ENCODE measurements at regions not wholly inside any gene's neighbourhood (a gene's known extent, or its start where the extent isn't known, plus 50 kb on each side); places are given as distances from the start of the nearest gene placed in this dataset.

DNA sequence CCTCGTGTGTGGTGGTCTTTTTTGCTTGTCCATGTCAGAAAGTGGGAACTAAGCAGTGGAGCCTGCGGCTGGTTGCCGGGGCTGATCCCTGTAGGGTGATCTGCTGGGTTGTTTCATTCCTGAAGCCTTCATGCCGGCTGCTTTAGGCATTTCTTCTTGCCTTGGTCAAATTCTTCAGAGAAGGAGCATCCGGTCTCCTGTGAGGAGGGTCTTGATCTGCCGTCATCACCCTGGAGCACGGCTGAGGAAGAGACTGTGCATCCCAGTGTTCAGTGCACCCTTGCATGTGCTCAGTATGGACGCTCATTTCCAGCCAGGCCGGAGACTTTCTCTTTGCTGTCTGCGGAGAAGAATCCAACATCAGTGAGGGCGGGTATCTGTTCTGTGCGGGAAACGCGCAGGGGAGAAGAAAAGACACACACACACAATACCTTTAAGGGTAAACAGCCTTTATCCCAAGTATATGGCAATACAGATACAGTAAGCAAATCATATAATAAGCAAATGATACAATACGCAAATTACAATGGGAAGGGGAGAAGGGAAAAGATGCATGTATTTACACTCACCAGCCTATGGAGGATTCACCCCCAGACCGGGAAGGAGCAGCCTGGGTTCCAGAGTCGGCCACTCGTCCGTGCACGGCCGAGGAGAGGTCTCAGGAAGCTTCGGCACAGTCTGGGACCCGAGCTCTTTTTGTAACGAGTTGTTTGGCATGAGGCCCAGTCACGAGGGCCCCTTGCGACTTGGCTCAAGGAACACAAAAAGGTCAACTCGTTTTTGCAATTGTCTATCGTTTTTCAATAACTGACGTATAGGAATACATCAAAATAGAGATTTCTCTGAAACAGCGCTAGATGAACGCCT, 1366.8 kb upstream of the TMEM132C start:
- DNase-seq = no peak
- intact Hi-C loops (cut with micrococcal nuclease) = no loop called here
- Mint-ChIP-seq H3K27me3 (no peaks in the 10 kb centered on the region), H3K4me3 (no peak overlapping the region), H3K9me3 (no peaks in the 10 kb centered on the region), H3K36me3 (ENCODE audit: low read depth) (no peaks in the 10 kb centered on the region), H3K27ac (no peak overlapping the region), H3K4me1 (ENCODE audit: low read depth) (no peaks in the 10 kb centered on the region)
- TF ChIP-seq, protein P1, sequence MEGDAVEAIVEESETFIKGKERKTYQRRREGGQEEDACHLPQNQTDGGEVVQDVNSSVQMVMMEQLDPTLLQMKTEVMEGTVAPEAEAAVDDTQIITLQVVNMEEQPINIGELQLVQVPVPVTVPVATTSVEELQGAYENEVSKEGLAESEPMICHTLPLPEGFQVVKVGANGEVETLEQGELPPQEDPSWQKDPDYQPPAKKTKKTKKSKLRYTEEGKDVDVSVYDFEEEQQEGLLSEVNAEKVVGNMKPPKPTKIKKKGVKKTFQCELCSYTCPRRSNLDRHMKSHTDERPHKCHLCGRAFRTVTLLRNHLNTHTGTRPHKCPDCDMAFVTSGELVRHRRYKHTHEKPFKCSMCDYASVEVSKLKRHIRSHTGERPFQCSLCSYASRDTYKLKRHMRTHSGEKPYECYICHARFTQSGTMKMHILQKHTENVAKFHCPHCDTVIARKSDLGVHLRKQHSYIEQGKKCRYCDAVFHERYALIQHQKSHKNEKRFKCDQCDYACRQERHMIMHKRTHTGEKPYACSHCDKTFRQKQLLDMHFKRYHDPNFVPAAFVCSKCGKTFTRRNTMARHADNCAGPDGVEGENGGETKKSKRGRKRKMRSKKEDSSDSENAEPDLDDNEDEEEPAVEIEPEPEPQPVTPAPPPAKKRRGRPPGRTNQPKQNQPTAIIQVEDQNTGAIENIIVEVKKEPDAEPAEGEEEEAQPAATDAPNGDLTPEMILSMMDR (IDR thresholded peaks at IDR 0.05) = no peak
- no peak for ATAC-seq
- CTCF ChIA-PET = no interaction called here
- POLR2A ChIA-PET = no interaction called here

DNA sequence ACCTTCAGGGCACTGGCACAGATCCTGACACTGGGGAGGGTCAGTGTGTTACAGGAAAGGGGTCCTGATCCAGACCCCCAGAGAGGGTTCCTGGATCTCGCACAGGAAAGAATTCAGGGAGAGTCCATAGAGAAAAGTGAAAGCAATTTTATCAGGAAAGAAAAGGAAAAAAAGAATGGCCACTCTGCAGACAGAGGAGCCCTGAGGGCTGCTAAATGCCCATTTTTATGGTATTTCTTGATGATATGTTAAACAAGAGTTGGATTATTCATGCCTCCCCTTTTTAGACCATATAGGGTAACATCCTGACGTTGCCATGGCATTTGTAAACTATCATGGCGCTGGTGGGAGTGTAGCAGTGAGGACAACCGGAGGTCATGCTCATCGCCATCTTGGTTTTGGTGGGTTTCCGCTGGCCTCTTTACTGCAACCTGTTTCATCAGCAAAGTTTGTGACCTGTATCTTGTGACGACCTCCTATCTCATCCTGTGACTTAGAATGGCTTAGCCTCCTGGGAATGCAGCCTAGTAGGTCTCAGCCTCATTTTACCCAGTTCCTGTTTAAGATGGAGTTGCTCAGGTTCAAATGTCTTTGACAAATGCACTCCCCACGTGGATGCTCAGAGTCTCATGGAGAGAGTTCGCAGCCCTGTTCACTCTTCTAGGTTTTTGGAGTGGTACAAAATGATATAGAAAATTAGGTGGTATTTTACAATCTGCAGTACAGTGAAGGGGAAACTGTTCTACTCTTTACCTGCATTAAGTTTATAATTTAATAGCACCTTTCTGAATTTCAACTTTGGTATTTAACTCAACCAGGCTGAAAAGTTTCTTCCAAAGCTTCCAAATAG, 1363.7 kb upstream of the TMEM132C start:
- Mint-ChIP-seq H3K4me3 (no peak overlapping the region), H3K4me1 (ENCODE audit: low read depth) (no peaks in the 10 kb centered on the region), H3K36me3 (ENCODE audit: low read depth) (no peaks in the 10 kb centered on the region), H3K27ac (no peak overlapping the region), H3K27me3 (peaks cover 8% of the 10 kb centered on the region), H3K9me3 (no peaks in the 10 kb centered on the region)
- DNase-seq = no peak
- CTCF ChIA-PET = no interaction called here
- no peak for ATAC-seq
- TF ChIP-seq, protein P1 (IDR thresholded peaks at IDR 0.05) = no peak
- intact Hi-C loops (cut with micrococcal nuclease) = no loop called here
- POLR2A ChIA-PET = no interaction called here

DNA sequence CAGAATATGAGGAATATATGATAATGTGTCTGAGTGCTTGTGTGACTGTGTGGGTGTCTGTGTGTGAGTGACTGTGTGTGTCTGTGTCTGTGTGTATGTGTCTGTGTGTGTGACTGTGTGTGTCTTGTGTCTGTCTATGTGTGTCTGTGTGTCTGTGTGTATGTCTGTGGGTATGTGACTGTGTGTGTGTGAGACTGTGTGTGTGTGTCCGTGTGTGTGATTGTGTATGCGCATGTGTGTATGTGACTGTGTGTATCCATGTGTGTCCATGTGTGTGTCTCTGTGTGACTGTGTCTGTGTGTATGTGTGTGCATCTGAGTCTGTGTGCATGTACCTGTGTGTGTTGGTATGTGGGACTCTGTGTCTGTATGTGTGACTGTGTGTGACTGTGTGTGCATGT, 1361.2 kb upstream of the TMEM132C start:
- CTCF ChIA-PET = no interaction called here
- no peak for ATAC-seq

DNA sequence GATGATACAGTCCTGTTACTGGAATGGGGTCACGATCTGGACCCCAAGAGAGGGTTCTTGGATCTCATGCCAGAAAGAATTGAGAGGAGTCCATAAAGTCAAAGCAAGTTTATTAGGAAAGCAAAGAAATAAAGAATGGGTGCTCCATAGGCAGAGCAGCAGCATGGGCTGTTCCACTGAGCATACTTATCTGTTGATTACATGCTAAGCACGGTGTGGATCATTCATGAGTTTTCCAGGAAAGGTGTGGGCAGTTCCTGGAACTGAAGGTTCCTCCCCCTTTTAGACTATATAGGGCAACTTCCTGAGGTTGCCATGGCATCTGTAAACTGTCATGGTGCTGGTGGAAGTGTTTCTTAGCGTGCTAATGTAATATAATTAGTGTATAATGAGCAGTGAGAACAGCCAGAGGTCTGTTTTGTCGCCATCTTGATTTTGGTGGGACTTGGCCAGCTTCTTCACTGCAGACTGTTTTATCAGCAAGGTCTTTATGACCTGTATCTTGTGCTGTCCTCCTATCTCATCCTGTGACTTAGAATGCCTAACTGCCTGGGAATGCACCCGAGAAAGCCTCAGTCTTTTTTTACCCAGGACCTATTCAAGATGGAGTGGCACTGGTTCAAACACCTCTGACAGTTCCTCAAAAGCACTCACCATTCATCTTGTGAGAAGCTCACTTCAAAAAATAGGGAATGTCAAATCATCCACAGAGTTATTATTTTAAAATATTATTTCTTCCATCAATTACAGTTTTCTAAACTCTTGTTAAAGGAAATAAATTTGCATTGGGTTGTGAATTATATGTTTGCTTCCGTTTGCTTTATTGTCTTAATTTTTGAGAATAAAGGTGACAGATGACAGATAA, 1358.8 kb upstream of the TMEM132C start:
- CTCF ChIA-PET = no interaction called here
- no peaks in the 10 kb centered on the region for H3K4me1 Mint-ChIP-seq (ENCODE audit: low read depth)
- no peaks in the 10 kb centered on the region for H3K36me3 Mint-ChIP-seq (ENCODE audit: low read depth)
- POLR2A ChIA-PET = no interaction called here
- peak; percentile 51 for ATAC-seq
- H3K4me3 Mint-ChIP-seq = no peak overlapping the region
- H3K9me3 Mint-ChIP-seq = no peaks in the 10 kb centered on the region
- peaks cover 8% of the 10 kb centered on the region for H3K27me3 Mint-ChIP-seq
- intact Hi-C loops (cut with micrococcal nuclease) = no loop called here
- TF ChIP-seq, protein P1 (IDR thresholded peaks at IDR 0.05) = no peak
- H3K27ac Mint-ChIP-seq = no peak overlapping the region
- DNase-seq = peak; percentile 46

More for the DNA sequence above, 1361.2 kb upstream of the TMEM132C start:
- no peaks in the 10 kb centered on the region for H3K9me3 Mint-ChIP-seq
- no peaks in the 10 kb centered on the region for H3K4me1 Mint-ChIP-seq (ENCODE audit: low read depth)
- no peak overlapping the region for H3K4me3 Mint-ChIP-seq
- intact Hi-C loops (cut with micrococcal nuclease) = no loop called here
- no peaks in the 10 kb centered on the region for H3K36me3 Mint-ChIP-seq (ENCODE audit: low read depth)
- TF ChIP-seq, protein P1 (IDR thresholded peaks at IDR 0.05) = no peak
- no peak overlapping the region for H3K27ac Mint-ChIP-seq
- POLR2A ChIA-PET = no interaction called here
- no peak for DNase-seq
- peaks cover 8% of the 10 kb centered on the region for H3K27me3 Mint-ChIP-seq
